ENCODE measurements at regions not wholly inside any gene's neighbourhood (a gene's known extent, or its start where the extent isn't known, plus 50 kb on each side); places are given as distances from the start of the nearest gene placed in this dataset.

GRCh38 chr9:12963537-12963936, 188.7 kb downstream of the LURAP1L start:
- peaks cover 11% of the 10 kb centered on the region for H3K4me1 ChIP-seq (ENCODE audit: control insufficient read depth, insufficient read depth, low read length, unreplicated experiment)

DNA sequence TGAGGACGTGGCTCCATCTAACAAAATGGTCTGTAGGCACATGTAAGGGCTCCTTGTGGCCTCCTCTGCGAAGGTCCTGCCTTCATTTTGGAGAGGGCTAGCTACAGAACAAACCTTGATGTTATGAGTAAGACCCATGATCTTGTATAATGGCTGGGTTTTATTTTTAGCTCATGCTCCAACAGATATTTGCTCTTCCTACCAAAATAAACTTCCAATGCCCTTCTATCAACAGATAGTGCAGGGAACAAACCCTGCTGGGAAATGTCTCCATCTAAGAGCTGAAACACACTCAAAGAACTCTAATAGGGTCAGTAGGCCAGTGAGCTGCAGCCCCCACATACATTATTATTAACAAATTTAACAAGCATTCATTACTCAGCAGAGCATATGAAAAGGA, 189.5 kb downstream of the LURAP1L start:
- H3K4me1 ChIP-seq (ENCODE audit: control insufficient read depth, insufficient read depth, low read length, unreplicated experiment), result peaks cover 11% of the 10 kb centered on the region
- no peak overlapping the region for H2AFZ ChIP-seq (ENCODE audit: low read length, unreplicated experiment)
- H3K4me3 ChIP-seq (ENCODE audit: low read depth, low read length), result no peak overlapping the region
- no peaks in the 10 kb centered on the region for H3K79me2 ChIP-seq (ENCODE audit: control insufficient read depth, insufficient read depth, low read length, unreplicated experiment)
- H3K36me3 ChIP-seq (ENCODE audit: insufficient read depth, low read length), result no peaks in the 10 kb centered on the region
- H3K27ac ChIP-seq (ENCODE audit: low read depth, low read length), result no peak overlapping the region
- H3K27me3 ChIP-seq (ENCODE audit: insufficient read depth, low read length), result no peaks in the 10 kb centered on the region

More at GRCh38 chr9:12963537-12963936, 188.7 kb downstream of the LURAP1L start:
- no peak overlapping the region for H2AFZ ChIP-seq (ENCODE audit: low read length, unreplicated experiment)
- H3K36me3 ChIP-seq (ENCODE audit: insufficient read depth, low read length), result no peaks in the 10 kb centered on the region
- H3K79me2 ChIP-seq (ENCODE audit: control insufficient read depth, insufficient read depth, low read length, unreplicated experiment), result no peaks in the 10 kb centered on the region
- no peaks in the 10 kb centered on the region for H3K27me3 ChIP-seq (ENCODE audit: insufficient read depth, low read length)
- no peak overlapping the region for H3K27ac ChIP-seq (ENCODE audit: low read depth, low read length)
- H3K4me3 ChIP-seq (ENCODE audit: low read depth, low read length), result no peak overlapping the region

DNA sequence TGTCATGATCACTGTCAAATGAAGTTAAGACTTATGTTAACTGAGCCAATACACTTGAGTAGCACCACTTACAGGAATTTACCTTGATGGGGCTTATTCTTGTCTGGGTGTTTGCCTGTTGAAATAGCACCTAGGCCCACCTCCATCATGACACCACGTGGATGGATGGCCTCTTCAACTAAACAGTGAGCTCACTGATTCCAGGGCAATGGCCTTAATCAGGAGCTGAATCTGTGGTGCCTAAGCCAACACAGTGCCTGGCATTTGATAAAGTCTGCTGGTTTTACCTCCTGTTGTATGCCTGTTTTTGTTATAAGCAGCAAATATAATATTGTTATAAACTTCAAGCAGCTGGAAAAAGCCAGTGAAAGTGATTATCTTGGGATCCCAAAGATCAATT, 190.5 kb downstream of the LURAP1L start:
- no peak overlapping the region for H3K27ac ChIP-seq (ENCODE audit: low read depth, low read length)
- H3K4me1 ChIP-seq (ENCODE audit: control insufficient read depth, insufficient read depth, low read length, unreplicated experiment), result peaks cover 11% of the 10 kb centered on the region
- no peak overlapping the region for H2AFZ ChIP-seq (ENCODE audit: low read length, unreplicated experiment)
- no peaks in the 10 kb centered on the region for H3K79me2 ChIP-seq (ENCODE audit: control insufficient read depth, insufficient read depth, low read length, unreplicated experiment)
- no peaks in the 10 kb centered on the region for H3K27me3 ChIP-seq (ENCODE audit: insufficient read depth, low read length)
- no peak overlapping the region for H3K4me3 ChIP-seq (ENCODE audit: low read depth, low read length)
- H3K36me3 ChIP-seq (ENCODE audit: insufficient read depth, low read length), result no peaks in the 10 kb centered on the region

- H3K4me3 ChIP-seq (ENCODE audit: low read depth, low read length), result no peak overlapping the region
- no peaks in the 10 kb centered on the region for H3K36me3 ChIP-seq (ENCODE audit: insufficient read depth, low read length)
- H3K79me2 ChIP-seq (ENCODE audit: control insufficient read depth, insufficient read depth, low read length, unreplicated experiment), result no peaks in the 10 kb centered on the region
- no peaks in the 10 kb centered on the region for H3K27me3 ChIP-seq (ENCODE audit: insufficient read depth, low read length)
- no peak overlapping the region for H3K27ac ChIP-seq (ENCODE audit: low read depth, low read length)
- no peaks in the 10 kb centered on the region for H3K4me1 ChIP-seq (ENCODE audit: control insufficient read depth, insufficient read depth, low read length, unreplicated experiment)
- no peak overlapping the region for H2AFZ ChIP-seq (ENCODE audit: low read length, unreplicated experiment)
Observed at GRCh38 chr9:12968093-12968492, 193.3 kb downstream of the LURAP1L start.

DNA sequence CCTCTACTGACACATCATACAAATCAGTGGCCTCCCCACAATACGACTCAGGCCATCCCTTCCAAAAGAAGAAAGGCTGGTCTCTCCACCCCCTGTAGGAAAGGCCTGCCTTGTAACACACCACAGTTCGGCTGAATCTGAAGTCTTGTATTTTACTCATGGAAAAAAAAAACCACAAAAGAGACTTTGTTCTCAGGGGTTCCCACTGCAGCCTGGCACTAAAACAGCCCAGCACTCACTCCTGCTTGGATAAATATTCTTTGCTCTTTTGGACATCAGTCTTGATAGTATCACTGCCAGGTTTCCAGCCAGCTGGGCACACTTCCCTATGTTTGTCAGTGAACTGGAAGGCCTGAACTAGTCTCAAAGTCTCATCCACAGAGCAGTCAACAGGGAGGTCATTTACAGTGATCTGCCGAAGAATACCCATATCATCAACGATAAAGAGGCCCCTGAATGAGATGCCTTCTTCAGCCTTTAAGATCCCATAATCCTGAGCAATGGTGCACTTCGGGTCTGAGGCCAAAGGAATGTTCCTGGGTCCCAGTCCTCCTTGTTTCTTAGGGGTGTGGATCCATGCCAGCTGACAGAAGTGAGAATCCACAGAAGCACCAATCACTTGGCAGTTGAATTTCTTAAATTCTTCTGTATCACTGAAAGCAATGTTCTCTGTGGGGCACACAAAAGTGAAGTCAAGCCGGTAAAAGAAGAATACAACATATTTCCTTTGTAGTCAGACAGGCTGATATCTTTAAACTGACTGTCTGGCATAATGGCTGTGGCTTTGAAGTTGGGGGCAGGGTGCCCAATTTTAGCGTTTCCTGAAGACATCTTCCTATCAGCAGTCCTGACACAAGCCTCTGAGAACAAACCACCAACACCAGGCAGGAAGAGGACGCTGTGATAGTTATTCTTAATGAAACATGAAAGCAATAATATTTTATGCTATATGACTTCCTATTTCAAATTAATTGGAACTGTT, 198.1 kb downstream of the LURAP1L start:
- Histone ChIP-seq H3K36me3 (ENCODE audit: insufficient read depth, low read length) (no peaks in the 10 kb centered on the region), H3K4me3 (ENCODE audit: low read depth, low read length) (no peak overlapping the region), H3K4me1 (ENCODE audit: control insufficient read depth, insufficient read depth, low read length, unreplicated experiment) (no peaks in the 10 kb centered on the region), H3K79me2 (ENCODE audit: control insufficient read depth, insufficient read depth, low read length, unreplicated experiment) (no peaks in the 10 kb centered on the region), H3K27ac (ENCODE audit: low read depth, low read length) (no peak overlapping the region), H2AFZ (ENCODE audit: low read length, unreplicated experiment) (peak overlapping the region; percentile 46), H3K27me3 (ENCODE audit: insufficient read depth, low read length) (no peaks in the 10 kb centered on the region)

DNA sequence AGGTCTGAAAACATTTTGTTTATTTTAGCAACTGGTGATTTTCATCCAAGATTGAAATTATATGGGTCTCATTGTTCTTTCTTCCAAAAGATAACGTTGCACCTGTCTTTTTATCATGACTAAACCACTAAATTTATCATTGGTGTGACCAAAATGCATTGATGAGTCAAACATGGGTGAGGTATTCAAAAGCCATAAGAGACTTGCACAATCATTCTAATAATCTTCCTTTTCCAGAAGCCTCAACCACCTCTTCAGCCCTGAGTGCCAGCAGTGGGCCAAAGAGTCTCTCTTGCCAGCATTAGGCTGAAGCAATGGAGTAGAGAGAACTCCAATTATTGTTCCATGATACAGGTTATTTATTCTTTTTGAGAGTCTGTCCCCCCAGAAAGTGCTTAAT, 198.9 kb downstream of the LURAP1L start:
- H3K79me2 ChIP-seq (ENCODE audit: control insufficient read depth, insufficient read depth, low read length, unreplicated experiment), result no peaks in the 10 kb centered on the region
- H3K36me3 ChIP-seq (ENCODE audit: insufficient read depth, low read length), result no peaks in the 10 kb centered on the region
- H3K27ac ChIP-seq (ENCODE audit: low read depth, low read length), result no peak overlapping the region
- H2AFZ ChIP-seq (ENCODE audit: low read length, unreplicated experiment), result no peak overlapping the region
- no peaks in the 10 kb centered on the region for H3K27me3 ChIP-seq (ENCODE audit: insufficient read depth, low read length)
- no peaks in the 10 kb centered on the region for H3K4me1 ChIP-seq (ENCODE audit: control insufficient read depth, insufficient read depth, low read length, unreplicated experiment)
- H3K4me3 ChIP-seq (ENCODE audit: low read depth, low read length), result no peak overlapping the region

GRCh38 chr9:12974671-12975070, 199.9 kb downstream of the LURAP1L start:
- H2AFZ ChIP-seq (ENCODE audit: low read length, unreplicated experiment), result no peak overlapping the region
- H3K79me2 ChIP-seq (ENCODE audit: control insufficient read depth, insufficient read depth, low read length, unreplicated experiment), result no peaks in the 10 kb centered on the region
- no peak overlapping the region for H3K27ac ChIP-seq (ENCODE audit: low read depth, low read length)
- H3K27me3 ChIP-seq (ENCODE audit: insufficient read depth, low read length), result no peaks in the 10 kb centered on the region
- H3K4me3 ChIP-seq (ENCODE audit: low read depth, low read length), result no peak overlapping the region
- no peaks in the 10 kb centered on the region for H3K36me3 ChIP-seq (ENCODE audit: insufficient read depth, low read length)
- H3K4me1 ChIP-seq (ENCODE audit: control insufficient read depth, insufficient read depth, low read length, unreplicated experiment), result no peaks in the 10 kb centered on the region

- Histone ChIP-seq H3K79me2 (ENCODE audit: control insufficient read depth, insufficient read depth, low read length, unreplicated experiment) (no peaks in the 10 kb centered on the region), H2AFZ (ENCODE audit: low read length, unreplicated experiment) (no peak overlapping the region), H3K4me1 (ENCODE audit: control insufficient read depth, insufficient read depth, low read length, unreplicated experiment) (no peaks in the 10 kb centered on the region), H3K27me3 (ENCODE audit: insufficient read depth, low read length) (no peaks in the 10 kb centered on the region), H3K36me3 (ENCODE audit: insufficient read depth, low read length) (no peaks in the 10 kb centered on the region), H3K27ac (ENCODE audit: low read depth, low read length) (no peak overlapping the region), H3K4me3 (ENCODE audit: low read depth, low read length) (no peak overlapping the region)
Observed at GRCh38 chr9:12975496-12975895, 200.7 kb downstream of the LURAP1L start.

- Histone ChIP-seq H3K4me3 (ENCODE audit: low read depth, low read length) (no peak overlapping the region), H3K4me1 (ENCODE audit: control insufficient read depth, insufficient read depth, low read length, unreplicated experiment) (no peaks in the 10 kb centered on the region), H3K27ac (ENCODE audit: low read depth, low read length) (no peak overlapping the region), H3K36me3 (ENCODE audit: insufficient read depth, low read length) (no peaks in the 10 kb centered on the region), H2AFZ (ENCODE audit: low read length, unreplicated experiment) (no peak overlapping the region), H3K27me3 (ENCODE audit: insufficient read depth, low read length) (no peaks in the 10 kb centered on the region), H3K79me2 (ENCODE audit: control insufficient read depth, insufficient read depth, low read length, unreplicated experiment) (no peaks in the 10 kb centered on the region)
Observed at GRCh38 chr9:12980085-12980851, 205.4 kb downstream of the LURAP1L start.

DNA sequence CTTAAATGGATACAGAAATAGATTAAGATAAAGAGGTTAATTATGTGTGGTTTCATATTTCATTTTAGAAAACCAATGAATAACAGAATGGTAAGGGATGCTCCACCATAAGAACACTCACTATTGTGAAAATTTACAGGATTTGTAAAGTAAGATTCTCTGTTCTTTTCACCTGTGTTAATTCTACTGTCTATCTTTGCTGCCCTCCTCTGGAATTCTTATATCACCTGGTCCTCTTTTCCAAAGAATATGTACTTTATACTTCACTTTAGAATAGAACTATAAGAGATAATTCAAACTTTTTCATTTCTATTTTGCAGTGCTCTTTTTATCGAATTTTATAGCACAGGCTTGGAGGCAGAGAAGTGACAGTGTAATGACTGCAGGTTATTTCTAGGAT, 213.4 kb downstream of the LURAP1L start:
- no peak overlapping the region for H2AFZ ChIP-seq (ENCODE audit: low read length, unreplicated experiment)
- H3K79me2 ChIP-seq (ENCODE audit: control insufficient read depth, insufficient read depth, low read length, unreplicated experiment), result no peaks in the 10 kb centered on the region
- H3K27ac ChIP-seq (ENCODE audit: low read depth, low read length), result no peak overlapping the region
- no peaks in the 10 kb centered on the region for H3K36me3 ChIP-seq (ENCODE audit: insufficient read depth, low read length)
- no peaks in the 10 kb centered on the region for H3K27me3 ChIP-seq (ENCODE audit: insufficient read depth, low read length)
- H3K4me1 ChIP-seq (ENCODE audit: control insufficient read depth, insufficient read depth, low read length, unreplicated experiment), result no peaks in the 10 kb centered on the region
- no peak overlapping the region for H3K4me3 ChIP-seq (ENCODE audit: low read depth, low read length)
